Neural progenitor cell (in vitro differentiated cells): ENCODE measurements at regions not wholly inside any gene's neighbourhood (a gene's known extent, or its start where the extent isn't known, plus 50 kb on each side); places are given as distances from the start of the nearest gene placed in this dataset.

Experiments used
- CTCF ChIP-seq: fragments of 200-600 bp; sonication (generic); IDR thresholded peaks from 2 replicates; pipeline ENCODE4 v1.5.1; 2017; ENCODE audit warnings: antibody characterized with exemption, mild to moderate bottlenecking
- EZH2 ChIP-seq: fragments of 200-600 bp; sonication (generic); IDR thresholded peaks from 2 replicates; pipeline ENCODE4 v1.6.1; 2017; ENCODE audit warnings: antibody characterized with exemption, mild to moderate bottlenecking, moderate library complexity
- EZH2phosphoT487 ChIP-seq: fragments of 200-600 bp; sonication (generic); IDR thresholded peaks from 2 replicates; pipeline ENCODE4 v1.6.1; 2017; ENCODE audit warnings: antibody characterized with exemption

- TF ChIP-seq CTCF (no peak), EZH2 (no peak), EZH2phosphoT487 (no peak)
Observed at GRCh38 chrX:42967681-42968300, 189.8 kb upstream of the PPP1R2C start.
